Retinal pigment epithelial cell (primary cell): ENCODE measurements at regions not wholly inside any gene's neighbourhood (a gene's known extent, or its start where the extent isn't known, plus 50 kb on each side); places are given as distances from the start of the nearest gene placed in this dataset.

Source experiments
- DNase-seq: peaks from one replicate; pipeline ENCODE4 v3.0.0-alpha.2; 2010; ENCODE audit warnings: low read depth
- H3K4me3 ChIP-seq: 2 replicates; pipeline ENCODE4 v1.5.1; 2011; ENCODE audit warnings: mild to moderate bottlenecking, low read length, control low read depth, moderate library complexity
- TF ChIP-seq, protein P1 (sequence below): conservative IDR thresholded peaks from 2 replicates; pipeline ENCODE4 v1.5.1; 2011; ENCODE audit warnings: low read depth, low read length, control low read depth, inconsistent platforms

DNA sequence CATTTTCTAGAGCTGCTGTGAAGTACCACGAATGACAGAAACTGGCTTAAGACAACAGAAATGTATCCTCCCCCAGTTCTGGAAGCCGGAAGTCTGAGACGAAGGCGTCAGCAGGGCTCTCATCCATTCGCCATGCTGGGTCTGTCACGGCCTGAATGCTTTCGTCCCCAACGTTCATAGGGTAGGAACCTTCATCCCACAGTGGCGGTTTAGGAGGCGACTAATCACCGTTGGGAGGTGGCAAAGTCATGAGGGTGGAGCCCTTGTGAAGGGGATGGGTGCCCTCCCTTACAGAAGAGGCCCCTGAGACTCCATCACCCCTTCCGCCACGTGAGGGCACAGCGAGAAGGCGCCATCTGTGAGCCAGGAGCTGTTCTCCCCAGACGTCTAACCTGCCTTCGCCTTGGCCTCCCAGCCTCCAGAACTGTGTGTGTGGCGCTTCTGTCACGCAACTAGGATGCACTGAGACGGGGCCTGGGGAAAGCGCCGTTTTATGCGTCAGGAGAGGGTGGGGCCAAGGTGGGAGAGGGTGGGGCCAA lies 250.3 kb downstream of the TTLL2 start:
- DNase-seq: no peak
- TF ChIP-seq, protein P1, sequence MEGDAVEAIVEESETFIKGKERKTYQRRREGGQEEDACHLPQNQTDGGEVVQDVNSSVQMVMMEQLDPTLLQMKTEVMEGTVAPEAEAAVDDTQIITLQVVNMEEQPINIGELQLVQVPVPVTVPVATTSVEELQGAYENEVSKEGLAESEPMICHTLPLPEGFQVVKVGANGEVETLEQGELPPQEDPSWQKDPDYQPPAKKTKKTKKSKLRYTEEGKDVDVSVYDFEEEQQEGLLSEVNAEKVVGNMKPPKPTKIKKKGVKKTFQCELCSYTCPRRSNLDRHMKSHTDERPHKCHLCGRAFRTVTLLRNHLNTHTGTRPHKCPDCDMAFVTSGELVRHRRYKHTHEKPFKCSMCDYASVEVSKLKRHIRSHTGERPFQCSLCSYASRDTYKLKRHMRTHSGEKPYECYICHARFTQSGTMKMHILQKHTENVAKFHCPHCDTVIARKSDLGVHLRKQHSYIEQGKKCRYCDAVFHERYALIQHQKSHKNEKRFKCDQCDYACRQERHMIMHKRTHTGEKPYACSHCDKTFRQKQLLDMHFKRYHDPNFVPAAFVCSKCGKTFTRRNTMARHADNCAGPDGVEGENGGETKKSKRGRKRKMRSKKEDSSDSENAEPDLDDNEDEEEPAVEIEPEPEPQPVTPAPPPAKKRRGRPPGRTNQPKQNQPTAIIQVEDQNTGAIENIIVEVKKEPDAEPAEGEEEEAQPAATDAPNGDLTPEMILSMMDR: no peak

DNA sequence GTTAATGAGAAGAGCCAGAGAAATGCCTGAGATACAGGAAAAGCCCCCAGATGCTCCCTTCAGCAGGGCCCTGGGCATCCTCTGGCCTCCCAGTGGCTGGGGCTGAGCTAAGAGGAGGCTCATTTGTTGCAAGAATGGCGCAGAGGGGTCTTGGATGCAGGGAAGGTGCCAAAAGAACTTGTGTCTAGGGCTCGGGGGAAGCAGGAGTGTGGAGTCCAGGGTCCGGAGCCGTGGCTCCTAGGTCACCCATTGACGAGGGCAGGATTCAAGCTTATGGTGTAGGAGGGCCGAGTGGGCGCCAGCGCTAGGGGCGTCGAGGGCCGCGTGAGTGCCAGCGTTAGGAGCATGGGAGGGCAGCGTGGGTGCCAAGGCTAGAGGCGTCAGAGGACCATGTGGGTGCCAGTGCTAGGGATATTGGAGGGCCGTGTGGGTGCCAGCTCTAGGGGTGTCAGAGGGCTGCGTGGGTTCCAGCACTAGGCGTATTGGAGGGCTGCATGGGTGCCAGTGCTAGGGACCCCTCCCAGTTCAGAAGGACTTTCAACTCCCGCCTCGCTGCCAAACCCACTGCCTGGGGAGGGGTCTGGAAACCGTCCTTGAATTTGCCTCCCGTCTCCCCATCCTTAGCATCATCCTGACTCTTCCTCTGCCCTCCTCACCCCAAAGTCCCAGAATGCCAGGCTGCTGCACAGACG lies 250.5 kb upstream of the AFDN start:
- DNase-seq: no peak
- TF ChIP-seq, protein P1: no peak
- H3K4me3 ChIP-seq: no peak overlapping the region

More for the DNA sequence above, 250.3 kb downstream of the TTLL2 start:
- no peak overlapping the region for H3K4me3 ChIP-seq

DNA sequence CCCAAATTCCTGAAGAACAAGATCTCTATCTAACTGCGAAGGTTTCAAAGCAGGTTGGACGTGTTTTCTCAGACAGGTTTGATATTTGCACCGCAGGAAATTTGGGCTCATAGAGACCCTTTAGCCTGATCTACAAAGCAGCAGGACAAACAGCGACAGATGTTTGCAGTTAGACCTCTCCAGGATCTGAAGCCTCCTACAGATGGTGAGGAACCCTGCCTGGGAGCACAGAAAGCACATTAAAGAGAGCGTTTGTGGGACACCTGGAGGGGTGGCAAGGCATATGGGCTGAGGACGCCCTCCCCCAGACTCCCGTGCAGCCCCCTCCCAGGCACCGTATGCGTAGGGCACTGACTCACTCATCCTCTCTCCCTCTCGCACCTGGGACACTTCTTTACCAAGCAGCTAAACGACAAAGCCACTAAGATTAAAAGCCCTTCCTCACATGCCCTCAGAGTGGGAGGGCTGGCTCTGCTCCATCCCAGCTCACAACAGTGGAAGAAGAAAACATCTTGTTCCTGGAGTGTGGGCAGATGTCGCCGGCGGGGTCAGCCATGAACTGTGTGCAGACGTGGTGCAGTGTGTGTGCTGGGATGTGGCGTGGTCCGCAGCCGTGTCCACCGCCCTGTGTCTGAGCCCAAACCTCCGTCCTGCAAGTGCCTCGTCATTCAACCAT lies 249.7 kb upstream of the AFDN start:
- H3K4me3 ChIP-seq: no peak overlapping the region
- DNase-seq: no peak
- TF ChIP-seq, protein P1: no peak

DNA sequence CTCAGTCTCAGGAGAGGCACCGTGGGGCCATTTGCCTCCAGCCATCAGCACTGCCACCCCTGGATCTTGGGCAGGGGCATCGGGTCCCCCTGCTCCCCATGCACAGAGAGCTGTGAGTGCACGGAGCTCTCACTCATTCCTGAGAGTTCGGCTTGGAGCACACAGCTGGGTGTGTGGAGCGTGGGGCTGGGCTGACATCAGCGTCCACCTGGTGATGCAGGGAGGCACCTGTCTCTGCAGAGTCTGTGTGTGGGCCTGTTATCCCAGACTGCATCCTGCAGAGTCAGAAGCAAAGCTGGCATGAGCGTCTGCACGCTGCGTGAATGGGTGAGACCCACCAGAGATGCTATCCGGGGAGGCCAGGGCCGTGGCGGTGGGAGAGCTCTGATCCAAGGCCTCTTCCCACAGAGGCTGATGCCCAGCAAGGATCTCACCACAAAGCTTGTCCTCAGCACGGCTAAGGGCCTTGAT lies 248.8 kb upstream of the AFDN start:
- TF ChIP-seq, protein P1: no peak
- H3K4me3 ChIP-seq: no peak overlapping the region
- no peak for DNase-seq

DNA sequence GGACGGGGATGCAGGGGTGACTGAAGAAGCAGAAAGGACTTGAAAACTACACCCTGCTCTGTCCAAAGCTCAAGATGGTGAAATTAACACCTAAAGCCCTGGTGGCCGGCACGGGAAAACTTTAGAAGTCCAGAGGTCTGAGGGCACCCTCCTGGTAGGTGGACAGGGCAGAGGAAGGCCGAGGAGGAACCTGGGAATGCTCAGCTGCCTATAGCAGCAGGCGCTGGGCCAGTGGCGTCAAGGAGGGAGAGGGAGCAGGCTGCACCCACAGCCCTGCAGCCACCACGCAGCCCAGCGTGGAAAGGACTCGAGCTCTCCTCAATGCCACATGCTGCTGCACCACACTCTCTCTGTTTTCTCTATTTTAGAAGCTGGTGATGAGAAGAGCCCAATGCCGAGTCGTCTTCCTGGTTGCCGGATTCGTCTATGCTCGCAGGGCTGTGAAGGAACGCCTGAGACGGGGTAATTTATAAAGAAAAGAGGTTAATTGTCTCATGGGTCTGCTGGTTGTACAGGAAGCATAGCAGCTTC lies 248.3 kb upstream of the AFDN start:
- H3K4me3 ChIP-seq: no peak overlapping the region
- TF ChIP-seq, protein P1: no peak
- DNase-seq: no peak

DNA sequence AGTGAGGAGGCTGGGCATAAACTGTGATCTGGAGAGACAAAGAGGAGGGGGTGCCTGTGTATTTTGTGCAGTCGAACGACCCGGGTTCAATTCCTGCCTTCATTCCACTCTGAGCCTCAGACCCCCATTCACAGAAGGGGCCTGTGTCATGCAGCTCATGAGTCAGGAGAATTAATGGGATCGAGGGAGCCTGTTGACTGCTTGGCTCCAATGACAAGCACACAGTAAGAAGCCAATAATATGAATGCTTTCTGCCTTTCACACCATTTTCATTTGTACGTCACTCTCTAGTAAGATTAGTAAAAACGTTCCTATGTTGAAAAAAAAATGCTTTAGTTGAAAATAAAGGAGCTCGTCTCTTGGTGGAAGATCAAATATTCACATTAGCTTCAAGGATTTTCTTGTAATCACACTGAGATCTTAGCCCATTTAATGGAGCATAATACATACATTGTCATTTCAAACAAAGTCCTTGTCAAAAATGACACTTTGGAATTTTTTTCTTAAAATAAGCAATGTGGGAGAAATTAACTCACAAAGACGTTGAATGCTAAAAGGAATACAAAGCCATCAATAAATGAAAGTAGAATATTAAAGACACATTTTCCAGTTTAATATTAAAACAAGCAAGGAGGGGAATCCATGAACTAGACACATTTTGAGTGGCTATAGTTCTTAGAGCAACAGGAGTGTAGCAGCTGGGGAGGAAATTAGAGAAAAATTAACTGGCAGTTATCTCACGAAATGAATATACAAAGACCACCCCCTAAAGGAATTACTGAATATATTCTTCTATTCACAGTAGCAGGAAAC lies 246.7 kb upstream of the AFDN start:
- no peak overlapping the region for H3K4me3 ChIP-seq
- TF ChIP-seq, protein P1: no peak
- no peak for DNase-seq
